Left lung (tissue), 4 donors: ENCODE measurements at regions not wholly inside any gene's neighbourhood (a gene's known extent, or its start where the extent isn't known, plus 50 kb on each side); places are given as distances from the start of the nearest gene placed in this dataset.

Experiments used
- ATAC-seq: fragments of 200-7000 bp; cut with Tn5 transposase; one replicate; pipeline ENCODE4 v1.9.1; 2020; ENCODE audit warnings: moderate library complexity
- DNase-seq, 4 donors: peaks; one replicate each; pipeline ENCODE4 v3.0.0-alpha.2; 2013 to 2020
- H3K27ac ChIP-seq, 2 donors: fragments of 200-600 bp; sonication (generic) in 1 of 2; one replicate each; pipeline versions ENCODE4 v1.5.0 to v1.8.0; 2020 to 2021
- H3K27me3 ChIP-seq, 2 donors: fragments of 200-600 bp; sonication (generic) in 1 of 2; one replicate each; pipeline versions ENCODE4 v1.5.0 to v1.8.0; 2020 to 2021
- H3K36me3 ChIP-seq, 2 donors: fragments of 200-600 bp; sonication (generic) in 1 of 2; one replicate each; pipeline versions ENCODE4 v1.5.0 to v1.8.0; 2020 to 2021
- H3K4me1 ChIP-seq, 2 donors: fragments of 200-600 bp; one replicate each; pipeline ENCODE4 v1.8.0; 2021
- H3K4me3 ChIP-seq, 2 donors: fragments of 200-600 bp; sonication (generic) in 1 of 2; one replicate each; pipeline versions ENCODE4 v1.5.0 to v1.8.0; 2020 to 2021; ENCODE audit warnings: mild to moderate bottlenecking in 1 of 2
- H3K9me3 ChIP-seq, 2 donors: fragments of 200-600 bp; sonication (generic) in 1 of 2; one replicate each; pipeline versions ENCODE4 v1.5.0 to v1.8.0; 2020 to 2021
- CTCF ChIP-seq, 2 donors: fragments of 200-600 bp; sonication (generic) in 1 of 2; IDR thresholded peaks; one replicate each; pipeline versions ENCODE4 v1.5.0 to v1.8.0; 2021; ENCODE audit warnings: antibody characterized with exemption in 2 of 2
- intact Hi-C, 2 donors: fragments of 100-400 bp; cut with DNase I; formaldehyde crosslinking; loops; one replicate each; pipeline versions ENCODE4 v1.11.2 to v1.14.2; 2022
- donor health status: DM: no; HTN: yes; CAD: no.
- donor health status: DM: no; HTN: no; CAD: no.

- no peaks in the 10 kb centered on the region for H3K36me3 ChIP-seq
- ATAC-seq (no peak), DNase-seq (no peak)
- no peaks in the 10 kb centered on the region for H3K4me1 ChIP-seq
- H3K4me3 ChIP-seq, result no peak overlapping the region
- H3K9me3 ChIP-seq, result no peaks in the 10 kb centered on the region
- intact Hi-C loops, result no loop called here
- H3K27me3 ChIP-seq, result no peaks in the 10 kb centered on the region
- TF ChIP-seq CTCF (IDR thresholded peaks at IDR 0.05), result no peak
- H3K27ac ChIP-seq, result no peak overlapping the region
Observed at GRCh38 chr20:54711071-54711470, 235.7 kb downstream of the DOK5 start.

GRCh38 chr20:54710341-54710740 lies 234.9 kb downstream of the DOK5 start:
- DNase-seq, result no peak
- no peak for TF ChIP-seq CTCF (IDR thresholded peaks at IDR 0.05)
- no peaks in the 10 kb centered on the region for H3K9me3 ChIP-seq
- H3K4me3 ChIP-seq, result no peak overlapping the region
- intact Hi-C loops, result no loop called here
- no peak overlapping the region for H3K27ac ChIP-seq
- H3K4me1 ChIP-seq, result no peaks in the 10 kb centered on the region
- H3K27me3 ChIP-seq, result no peaks in the 10 kb centered on the region
- no peak for ATAC-seq
- no peaks in the 10 kb centered on the region for H3K36me3 ChIP-seq

- TF ChIP-seq CTCF (IDR thresholded peaks at IDR 0.05), result no peak
Observed at GRCh38 chr20:54708229-54708628, 232.8 kb downstream of the DOK5 start.

GRCh38 chr20:54707801-54708200 lies 232.4 kb downstream of the DOK5 start:
- ATAC-seq (no peak), DNase-seq (no peak)
- TF ChIP-seq CTCF (IDR thresholded peaks at IDR 0.05), result no peak
- no peaks in the 10 kb centered on the region for H3K4me1 ChIP-seq
- no peak overlapping the region for H3K27ac ChIP-seq
- no peaks in the 10 kb centered on the region for H3K36me3 ChIP-seq
- no peaks in the 10 kb centered on the region for H3K9me3 ChIP-seq
- intact Hi-C loops, result no loop called here
- H3K27me3 ChIP-seq, result no peaks in the 10 kb centered on the region
- no peak overlapping the region for H3K4me3 ChIP-seq

More at GRCh38 chr20:54708229-54708628, 232.8 kb downstream of the DOK5 start:
- intact Hi-C loops, result no loop called here
- DNase-seq (no peak), ATAC-seq (no peak)
- no peaks in the 10 kb centered on the region for H3K36me3 ChIP-seq
- no peak overlapping the region for H3K4me3 ChIP-seq
- H3K4me1 ChIP-seq, result no peaks in the 10 kb centered on the region
- H3K27ac ChIP-seq, result no peak overlapping the region
- H3K9me3 ChIP-seq, result no peaks in the 10 kb centered on the region
- no peaks in the 10 kb centered on the region for H3K27me3 ChIP-seq

GRCh38 chr20:54706581-54706980 lies 231.2 kb downstream of the DOK5 start:
- intact Hi-C loops, result no loop called here
- no peak overlapping the region for H3K4me3 ChIP-seq
- H3K4me1 ChIP-seq, result no peaks in the 10 kb centered on the region
- no peaks in the 10 kb centered on the region for H3K9me3 ChIP-seq
- H3K27me3 ChIP-seq, result no peaks in the 10 kb centered on the region
- no peak for TF ChIP-seq CTCF (IDR thresholded peaks at IDR 0.05)
- no peak overlapping the region for H3K27ac ChIP-seq
- no peak for DNase-seq
- no peak for ATAC-seq
- no peaks in the 10 kb centered on the region for H3K36me3 ChIP-seq
